HepG2 (cell line): ENCODE measurements at regions not wholly inside any gene's neighbourhood (a gene's known extent, or its start where the extent isn't known, plus 50 kb on each side); places are given as distances from the start of the nearest gene placed in this dataset.

Experiments used
- ATAC-seq: fragments of 200-7000 bp; cut with Tn5 transposase; 3 replicates; pipeline ENCODE4 v1.9.1; 2020; ENCODE audit warnings: mild to moderate bottlenecking, moderate library complexity
- BruUV-seq: library from RNA; stranded (reverse); fragments of 400-500 nt; replicated peaks from 2 replicates; lab custom pipeline; 2021; lab: Mats Ljungman, UMichigan
- CTCF ChIA-PET: fragments of 300-600 bp; formaldehyde crosslinking; extraction: SDS; loops from one replicate; lab custom pipeline; 2021; ENCODE audit warnings: low total read pairs, inconsistent platforms, low intra/inter-chr PET ratio; lab: Yijun Ruan, JAX
- POLR2A ChIA-PET: fragments of 350-600 bp; sonication (Branson Sonifier 250); formaldehyde crosslinking; loops from one replicate; lab custom pipeline; 2020; ENCODE audit warnings: antibody characterized with exemption, inconsistent platforms; lab: Yijun Ruan, JAX
- DNase-seq: peaks from one replicate; pipeline ENCODE4 v3.0.0-alpha.2; 2015; ENCODE audit warnings: low spot score
- FAIRE-seq: peaks from 3 replicates; lab custom pipeline; 2011; peaks lifted over from hg19 to GRCh38; lab: Jason Lieb, UNC
- H2AFZ ChIP-seq: one replicate; pipeline ENCODE4 v1.6.1; 2011; ENCODE audit warnings: low read length, inconsistent platforms
- H3K27ac ChIP-seq: fragments of 300-600 bp; 3 replicates; pipeline ENCODE4 v1.8.0; 2011; ENCODE audit warnings: mixed run types, mild to moderate bottlenecking, mixed read lengths, low read length, inconsistent platforms; ENCODE audit not compliant: insufficient read depth; ENCODE audit errors: extremely low read length
- H3K27me3 ChIP-seq, 2 experiments: fragments of 200-600 bp in 1 of 2; 2 replicates in 1 of 2; 3 replicates in 1 of 2; pipeline versions ENCODE4 v1.6.0 to v1.8.0; 2011; ENCODE audit warnings: low read length in 2 of 2, mild to moderate bottlenecking in 2 of 2, moderate library complexity in 2 of 2, inconsistent platforms in 1 of 2; ENCODE audit not compliant: insufficient read depth in 2 of 2, control insufficient read depth in 1 of 2
- H3K36me3 ChIP-seq, 2 experiments: fragments of 200-600 bp in 1 of 2; replicated peaks in 1 of 2; 2 replicates in 1 of 2; 3 replicates in 1 of 2; pipeline versions ENCODE4 v1.5.1 to v1.8.0; 2011; ENCODE audit warnings: low read length in 2 of 2, inconsistent platforms in 1 of 2; ENCODE audit not compliant: insufficient read depth in 2 of 2, control insufficient read depth in 1 of 2
- H3K4me1 ChIP-seq: 2 replicates; pipeline ENCODE4 v1.5.1; 2012; ENCODE audit warnings: low read length, inconsistent platforms; ENCODE audit not compliant: insufficient read depth
- H3K4me2 ChIP-seq: 2 replicates; pipeline ENCODE4 v1.6.0; 2011; ENCODE audit warnings: low read depth, low read length, inconsistent platforms
- H3K4me3 ChIP-seq, 3 experiments: fragments of 200-600 bp in 1 of 3; sonication (generic), shearing (Covaris generic) in 1 of 3; replicated peaks in 1 of 3; 2 replicates each; pipeline ENCODE4 v1.5.1; 2011 to 2016; ENCODE audit warnings: low read length in 3 of 3, inconsistent platforms in 2 of 3, low read depth in 2 of 3, mild to moderate bottlenecking in 2 of 3, control low read depth in 1 of 3, mixed read lengths in 1 of 3; ENCODE audit not compliant: insufficient read depth in 1 of 3
- H3K79me2 ChIP-seq: one replicate; pipeline ENCODE4 v1.6.1; 2011; ENCODE audit warnings: low read length, inconsistent platforms; ENCODE audit not compliant: insufficient read depth
- H3K9ac ChIP-seq: 2 replicates; pipeline ENCODE4 v1.6.0; 2011; ENCODE audit warnings: mild to moderate bottlenecking, low read depth, low read length, inconsistent platforms; ENCODE audit not compliant: insufficient read depth
- H3K9me3 ChIP-seq: 2 replicates; pipeline ENCODE4 v1.5.1; 2012; ENCODE audit warnings: mild to moderate bottlenecking, low read length
- H4K20me1 ChIP-seq: 2 replicates; pipeline ENCODE4 v1.6.0; 2011; ENCODE audit warnings: inconsistent platforms, mild to moderate bottlenecking, low read length, moderate library complexity; ENCODE audit not compliant: insufficient read depth
- BRF2 ChIP-seq: sonication (generic); formaldehyde crosslinking; IDR thresholded peaks from 2 replicates; pipeline ENCODE4 v1.8.1; 2022; ENCODE audit warnings: mild to moderate bottlenecking, missing genetic modification reagents
- CEBPZ ChIP-seq: IDR thresholded peaks from 2 replicates; pipeline ENCODE4 v1.6.1; 2012; ENCODE audit warnings: low read length, improper control_type of control experiment
- ELF1 ChIP-seq: sonication (generic); formaldehyde crosslinking; IDR thresholded peaks from 2 replicates; pipeline ENCODE4 v1.4.0; 2020; ENCODE audit warnings: missing genetic modification reagents
- IRX3 ChIP-seq: sonication (generic); formaldehyde crosslinking; IDR thresholded peaks from 2 replicates; pipeline ENCODE4 v1.8.1; 2023; ENCODE audit warnings: mild to moderate bottlenecking, low read depth, missing genetic modification reagents, borderline replicate concordance
- KMT2B ChIP-seq: IDR thresholded peaks from 2 replicates; pipeline ENCODE4 v1.6.1; 2016; ENCODE audit warnings: missing genetic modification reagents, missing compliant biosample characterization
- MEIS1 ChIP-seq: sonication (generic); formaldehyde crosslinking; IDR thresholded peaks from 2 replicates; pipeline ENCODE4 v1.9.0; 2021; ENCODE audit warnings: mild to moderate bottlenecking, missing genetic modification reagents, moderate library complexity, borderline replicate concordance
- NFIB ChIP-seq: sonication (generic); formaldehyde crosslinking; IDR thresholded peaks from 2 replicates; pipeline ENCODE4 v1.9.0; 2021; ENCODE audit warnings: missing genetic modification reagents, mild to moderate bottlenecking, borderline replicate concordance
- PCBP1 ChIP-seq: fragments of 200-400 bp; formaldehyde crosslinking; IDR thresholded peaks from 2 replicates; pipeline ENCODE4 v1.6.1; 2017; ENCODE audit warnings: mild to moderate bottlenecking, low read depth, low read length, borderline replicate concordance
- RAD51 ChIP-seq: fragments of 450-650 bp; IDR thresholded peaks from 2 replicates; pipeline ENCODE4 v1.6.1; 2016; ENCODE audit warnings: borderline replicate concordance
- ZBTB14 ChIP-seq: sonication (generic); formaldehyde crosslinking; IDR thresholded peaks from 2 replicates; pipeline ENCODE4 v1.4.0; 2020; ENCODE audit warnings: missing genetic modification reagents
- ZKSCAN1 ChIP-seq: fragments of 150-350 bp; IDR thresholded peaks from 2 replicates; pipeline ENCODE4 v1.6.1; 2014; ENCODE audit warnings: low read length
- WGBS: methylation state at CpG from one replicate; pipeline ENCODE4 v1.1.6; 2017; ENCODE audit warnings: low lambda C conversion rate; 5-methylcytosine and 5-hydroxymethylcytosine counted together
- in situ Hi-C: cut with HindIII; loops from 2 replicates; pipeline ENCODE4 v1.10.0; 2017; ENCODE audit warnings: low pct_unique_long_range_greater_than_20kb; ENCODE audit not compliant: extremely low pct_ligation_motif_present
- intact Hi-C: fragments of 100-400 bp; cut with micrococcal nuclease; formaldehyde crosslinking; loops from one replicate; pipeline ENCODE4 v1.10.0; 2022; ENCODE audit not compliant: unreplicated experiment

DNA sequence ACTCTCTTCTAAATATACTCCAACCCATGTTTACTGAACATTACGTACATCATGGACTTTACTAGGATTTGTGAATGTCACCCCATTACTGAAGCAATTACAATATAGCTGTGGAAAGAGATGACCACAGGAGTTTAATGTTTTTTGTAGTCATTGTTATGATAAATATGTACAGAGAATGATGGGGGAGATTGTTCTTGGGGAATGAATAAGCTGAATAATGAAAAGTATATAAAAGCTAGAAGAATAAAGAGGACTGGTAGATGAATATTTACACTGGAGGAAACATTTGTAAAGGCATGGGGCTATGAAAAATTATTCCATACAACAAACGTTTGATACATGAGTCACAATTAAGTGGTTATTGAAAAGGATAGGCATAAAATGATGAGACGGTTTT lies 340.9 kb downstream of the SEMA3D start:
- in situ Hi-C loops, result no loop called here
- CTCF ChIA-PET, result no interaction called here
- no peaks in the 10 kb centered on the region for H3K9me3 ChIP-seq
- ATAC-seq, result no peak
- intact Hi-C loops, result no loop called here
- H4K20me1 ChIP-seq, result no peaks in the 10 kb centered on the region
- no TSS peak for BruUV-seq
- H3K27me3 ChIP-seq, result no peaks in the 10 kb centered on the region
- no peaks in the 10 kb centered on the region for H3K79me2 ChIP-seq
- no peak for FAIRE-seq
- H3K4me3 ChIP-seq, result no peak overlapping the region
- no peak for DNase-seq
- 3% methylated on average over 3 of the region's 3 CpGs for WGBS
- H3K27ac ChIP-seq, result no peak overlapping the region
- POLR2A ChIA-PET, result no interaction called here
- H3K4me2 ChIP-seq, result no peak overlapping the region
- H3K4me1 ChIP-seq, result no peaks in the 10 kb centered on the region
- TF ChIP-seq PCBP1, result no peak
- TF ChIP-seq IRX3 (CRISPR knock-in tag), result no peak
- TF ChIP-seq NFIB (CRISPR knock-in tag), result no peak
- no peak for TF ChIP-seq MEIS1 (CRISPR knock-in tag)
- TF ChIP-seq ZBTB14 (CRISPR knock-in tag), result no peak
- no peak for TF ChIP-seq KMT2B (CRISPR knock-in tag)
- TF ChIP-seq BRF2 (CRISPR knock-in tag), result no peak
- no peak for TF ChIP-seq ELF1 (CRISPR knock-in tag)
- TF ChIP-seq CEBPZ, result no peak
- no peak for TF ChIP-seq RAD51
- no peak for TF ChIP-seq ZKSCAN1
- TF ChIP-seq, all 625 proteins: peak for 0
- Histone ChIP-seq H3K36me3 (no peaks in the 10 kb centered on the region), H2AFZ (no peak overlapping the region), H3K9ac (no peak overlapping the region)
